Fibroblast of villous mesenchyme (primary cell): ENCODE measurements at regions not wholly inside any gene's neighbourhood (a gene's known extent, or its start where the extent isn't known, plus 50 kb on each side); places are given as distances from the start of the nearest gene placed in this dataset.

ENCODE experiments used
- DNase-seq: peaks from one replicate; pipeline ENCODE4 v3.0.0-alpha.2; 2010; ENCODE audit warnings: low read depth
- H3K4me3 ChIP-seq: 2 replicates; pipeline ENCODE4 v1.5.1; 2011; ENCODE audit warnings: low read depth, mild to moderate bottlenecking, low read length
- TF ChIP-seq, protein P1 (sequence below): IDR thresholded peaks from 2 replicates; pipeline ENCODE4 v1.5.1; 2012; ENCODE audit warnings: low read depth, mild to moderate bottlenecking, low read length; ENCODE audit not compliant: insufficient read depth

DNA sequence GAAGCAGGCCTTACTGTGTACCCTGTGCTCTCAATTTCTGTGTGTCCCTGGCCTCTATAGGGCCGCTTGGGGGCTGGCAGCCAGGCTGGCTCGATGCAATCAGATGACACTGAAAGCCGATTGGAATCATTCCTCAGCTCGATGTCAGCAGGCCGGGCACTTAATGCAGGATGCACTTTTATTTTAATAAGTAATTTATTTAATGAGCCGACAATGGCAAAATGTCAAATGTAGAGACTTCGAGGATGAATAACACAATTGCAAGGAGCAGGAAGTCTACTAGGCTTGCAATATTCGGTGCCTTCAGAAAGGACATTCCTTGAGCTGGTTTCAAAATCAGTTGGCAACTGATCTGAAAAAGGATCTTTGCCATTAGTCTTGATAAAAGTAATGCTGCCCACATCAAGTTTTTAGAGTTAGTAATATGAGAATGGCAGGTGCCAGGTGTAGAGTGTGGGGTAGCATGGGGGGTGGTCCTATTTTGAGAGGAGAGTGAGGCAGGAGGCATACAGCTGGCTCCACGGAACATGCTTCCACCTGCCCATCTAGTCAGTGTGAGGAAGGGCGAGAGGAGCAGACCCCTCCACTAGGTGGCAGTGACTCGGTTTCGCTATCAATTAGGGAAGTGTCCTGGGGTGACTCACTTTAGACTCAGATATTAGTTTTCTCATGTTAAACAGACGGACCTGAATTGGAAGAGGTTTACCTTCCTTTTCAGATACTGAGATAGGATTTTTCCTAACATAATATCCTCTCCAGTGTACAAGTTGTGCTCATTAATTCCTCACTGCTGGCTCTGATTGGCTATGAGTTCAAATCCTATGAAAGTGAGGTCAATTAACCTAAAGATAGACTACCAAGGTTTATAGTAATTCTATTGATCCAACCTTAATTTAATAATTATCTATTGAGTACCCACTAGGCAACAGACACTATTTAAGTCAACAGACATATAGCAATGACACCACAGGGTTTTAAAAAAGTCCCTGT is 80.9 kb downstream of the NABP1 start:
- TF ChIP-seq, protein P1, sequence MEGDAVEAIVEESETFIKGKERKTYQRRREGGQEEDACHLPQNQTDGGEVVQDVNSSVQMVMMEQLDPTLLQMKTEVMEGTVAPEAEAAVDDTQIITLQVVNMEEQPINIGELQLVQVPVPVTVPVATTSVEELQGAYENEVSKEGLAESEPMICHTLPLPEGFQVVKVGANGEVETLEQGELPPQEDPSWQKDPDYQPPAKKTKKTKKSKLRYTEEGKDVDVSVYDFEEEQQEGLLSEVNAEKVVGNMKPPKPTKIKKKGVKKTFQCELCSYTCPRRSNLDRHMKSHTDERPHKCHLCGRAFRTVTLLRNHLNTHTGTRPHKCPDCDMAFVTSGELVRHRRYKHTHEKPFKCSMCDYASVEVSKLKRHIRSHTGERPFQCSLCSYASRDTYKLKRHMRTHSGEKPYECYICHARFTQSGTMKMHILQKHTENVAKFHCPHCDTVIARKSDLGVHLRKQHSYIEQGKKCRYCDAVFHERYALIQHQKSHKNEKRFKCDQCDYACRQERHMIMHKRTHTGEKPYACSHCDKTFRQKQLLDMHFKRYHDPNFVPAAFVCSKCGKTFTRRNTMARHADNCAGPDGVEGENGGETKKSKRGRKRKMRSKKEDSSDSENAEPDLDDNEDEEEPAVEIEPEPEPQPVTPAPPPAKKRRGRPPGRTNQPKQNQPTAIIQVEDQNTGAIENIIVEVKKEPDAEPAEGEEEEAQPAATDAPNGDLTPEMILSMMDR, result peak; percentile 74
- peak; percentile 37 for DNase-seq
- no peak overlapping the region for H3K4me3 ChIP-seq

GRCh38 chr2:191759680-191760079 is 81.7 kb downstream of the NABP1 start:
- DNase-seq, result no peak
- no peak overlapping the region for H3K4me3 ChIP-seq
- TF ChIP-seq, protein P1, result no peak

DNA sequence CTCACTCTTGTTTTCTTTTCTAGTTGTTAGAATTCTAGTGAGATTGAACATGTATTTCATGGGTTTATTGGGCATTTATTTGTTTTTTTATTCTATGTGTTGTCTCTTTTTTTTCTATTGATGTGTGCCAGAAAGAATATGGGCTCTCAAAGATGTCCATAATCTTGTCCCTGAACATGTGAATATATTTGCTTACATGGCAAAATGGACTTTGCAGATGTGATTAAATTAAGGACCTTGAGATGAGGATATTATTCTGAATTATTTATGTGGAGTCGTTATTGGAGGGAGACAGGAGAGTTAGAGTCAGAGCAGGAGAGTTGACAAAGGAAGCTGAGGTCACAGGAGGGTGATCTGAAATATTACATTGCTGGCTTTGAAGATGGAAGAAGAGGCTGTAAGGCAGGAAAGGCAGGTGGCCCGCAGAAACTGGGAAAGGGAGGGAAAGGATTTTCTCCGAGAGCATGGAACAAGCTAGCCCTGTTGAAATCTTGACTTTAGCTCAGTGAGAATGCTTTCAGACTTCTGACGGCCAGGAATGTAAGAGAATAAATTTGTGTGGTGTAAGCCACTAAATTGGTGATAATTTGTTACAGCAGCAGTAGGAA is 82.8 kb downstream of the NABP1 start:
- H3K4me3 ChIP-seq, result no peak overlapping the region
- no peak for DNase-seq
- TF ChIP-seq, protein P1, result no peak

DNA sequence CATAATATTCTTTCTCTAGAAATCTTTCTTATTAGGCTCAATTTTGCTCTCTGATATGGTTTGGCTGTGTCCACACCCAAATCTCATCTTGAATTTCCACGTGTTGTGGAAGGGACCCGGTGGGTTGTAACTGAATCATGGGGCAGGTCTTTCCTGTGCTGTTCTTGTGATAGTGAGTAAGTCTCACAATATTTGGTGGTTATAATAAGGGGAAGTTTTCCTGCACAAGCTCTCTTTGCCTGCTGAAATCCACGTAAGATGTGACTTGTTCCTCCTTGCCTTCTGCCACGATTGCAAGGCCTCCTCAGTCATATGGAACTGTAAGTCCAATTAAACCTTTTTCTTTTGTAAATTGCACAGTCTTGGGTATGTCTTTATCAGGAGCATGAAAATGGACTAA is 73.8 kb downstream of the CAVIN2 start:
- no peak for DNase-seq
- no peak overlapping the region for H3K4me3 ChIP-seq
- TF ChIP-seq, protein P1, result no peak

DNA sequence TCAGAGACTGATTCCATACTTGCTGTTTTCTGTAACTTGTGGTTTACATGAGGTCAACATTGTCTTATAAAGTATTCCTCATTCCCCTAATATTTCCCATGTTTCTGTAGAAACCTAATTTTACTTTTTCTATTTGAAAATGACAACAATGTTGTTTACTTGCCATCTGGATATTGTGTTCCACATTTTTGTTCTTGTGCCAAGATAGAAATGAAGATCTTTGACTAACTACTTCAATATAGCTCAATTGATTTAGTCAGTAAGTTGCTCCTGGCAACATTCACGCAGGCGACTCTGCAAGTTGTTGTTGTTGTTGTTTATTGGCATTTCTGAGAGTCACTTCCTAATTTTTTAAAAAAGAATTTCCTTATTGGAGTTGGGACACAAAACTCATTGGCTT is 69.5 kb downstream of the CAVIN2 start:
- H3K4me3 ChIP-seq, result no peak overlapping the region
- TF ChIP-seq, protein P1, result no peak
- no peak for DNase-seq

DNA sequence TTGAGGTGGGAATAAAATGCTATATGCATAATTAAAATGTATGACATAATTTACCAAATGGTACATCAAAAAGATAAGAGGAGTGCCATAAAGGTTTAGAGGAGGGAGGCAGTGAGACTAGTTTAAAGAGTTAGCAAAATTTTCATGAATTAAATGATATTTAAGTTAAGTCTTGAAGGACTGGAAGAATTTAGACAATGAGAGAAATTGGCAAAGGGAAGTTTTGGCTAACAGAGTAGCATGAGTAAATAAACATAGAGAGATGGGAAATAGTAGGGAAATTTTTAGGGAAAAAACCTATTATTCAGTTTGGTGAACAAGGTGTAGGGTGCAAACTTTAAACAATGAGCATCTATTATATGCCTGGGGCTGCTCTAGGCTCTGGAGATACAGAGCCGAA is 68.8 kb downstream of the CAVIN2 start:
- TF ChIP-seq, protein P1, result no peak
- no peak overlapping the region for H3K4me3 ChIP-seq
- no peak for DNase-seq
